22Rv1 (cell line): ENCODE measurements at regions not wholly inside any gene's neighbourhood (a gene's known extent, or its start where the extent isn't known, plus 50 kb on each side); places are given as distances from the start of the nearest gene placed in this dataset.

Source experiments
- ZFX ChIP-seq: fragments of 450-650 bp; IDR thresholded peaks from 2 replicates; pipeline ENCODE4 v1.6.1; 2017; ENCODE audit warnings: antibody characterized with exemption, borderline replicate concordance
- TF ChIP-seq, protein P1 (sequence below): fragments of 450-650 bp; IDR thresholded peaks from 2 replicates; pipeline ENCODE4 v1.5.1; 2017; ENCODE audit warnings: mild to moderate bottlenecking

DNA sequence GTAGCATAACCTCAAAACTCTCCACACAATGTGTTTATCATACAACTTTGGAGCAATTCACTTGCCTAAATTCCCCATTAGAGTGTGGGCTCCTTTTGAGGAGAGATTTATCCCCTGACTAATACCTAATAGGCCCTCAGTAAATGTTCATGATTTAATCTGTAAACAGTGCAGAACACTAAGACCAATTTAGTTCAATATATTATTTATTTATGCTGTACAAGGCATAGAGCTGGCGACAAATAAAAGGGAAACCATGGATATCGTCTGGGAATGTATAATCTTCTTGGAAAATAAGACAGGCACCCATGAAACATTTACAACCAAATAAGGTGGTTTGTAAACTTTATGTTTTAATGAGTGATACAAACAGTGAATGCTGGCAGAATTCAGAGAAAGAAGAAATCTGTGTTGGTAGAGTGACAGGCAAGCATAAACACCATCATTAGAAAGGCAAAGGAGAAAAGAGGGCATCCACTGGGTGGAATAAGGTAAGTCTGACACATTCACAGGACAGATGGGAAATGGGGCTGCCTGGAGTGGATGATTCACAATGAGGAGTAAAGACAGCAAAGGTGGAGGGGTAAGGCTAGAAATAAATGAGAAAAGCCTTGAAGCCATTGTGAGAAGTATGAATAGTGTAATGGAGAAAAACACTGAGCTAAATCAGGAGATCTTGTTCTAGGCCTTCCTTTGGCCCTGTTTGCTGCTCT, 106.1 kb upstream of the MIR17HG start:
- TF ChIP-seq, protein P1, sequence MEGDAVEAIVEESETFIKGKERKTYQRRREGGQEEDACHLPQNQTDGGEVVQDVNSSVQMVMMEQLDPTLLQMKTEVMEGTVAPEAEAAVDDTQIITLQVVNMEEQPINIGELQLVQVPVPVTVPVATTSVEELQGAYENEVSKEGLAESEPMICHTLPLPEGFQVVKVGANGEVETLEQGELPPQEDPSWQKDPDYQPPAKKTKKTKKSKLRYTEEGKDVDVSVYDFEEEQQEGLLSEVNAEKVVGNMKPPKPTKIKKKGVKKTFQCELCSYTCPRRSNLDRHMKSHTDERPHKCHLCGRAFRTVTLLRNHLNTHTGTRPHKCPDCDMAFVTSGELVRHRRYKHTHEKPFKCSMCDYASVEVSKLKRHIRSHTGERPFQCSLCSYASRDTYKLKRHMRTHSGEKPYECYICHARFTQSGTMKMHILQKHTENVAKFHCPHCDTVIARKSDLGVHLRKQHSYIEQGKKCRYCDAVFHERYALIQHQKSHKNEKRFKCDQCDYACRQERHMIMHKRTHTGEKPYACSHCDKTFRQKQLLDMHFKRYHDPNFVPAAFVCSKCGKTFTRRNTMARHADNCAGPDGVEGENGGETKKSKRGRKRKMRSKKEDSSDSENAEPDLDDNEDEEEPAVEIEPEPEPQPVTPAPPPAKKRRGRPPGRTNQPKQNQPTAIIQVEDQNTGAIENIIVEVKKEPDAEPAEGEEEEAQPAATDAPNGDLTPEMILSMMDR: no peak
- TF ChIP-seq ZFX: no peak
